HG03571 (cell line): ENCODE measurements at regions not wholly inside any gene's neighbourhood (a gene's known extent, or its start where the extent isn't known, plus 50 kb on each side); places are given as distances from the start of the nearest gene placed in this dataset.
"Not testable (repeated sequence)": the region's sequence is repeated elsewhere in the genome, so short reads cannot be mapped to it uniquely, and the experiment has no call there.

Source experiments
- ATAC-seq: cut with Tn5 transposase; IDR thresholded peaks from one replicate; pipeline ENCODE4 v1.9.1; 2021; ENCODE audit not compliant: unreplicated experiment

- ATAC-seq, result no peak
Measured at GRCh38 chr4:162499478-162499877, 335.7 kb upstream of the FSTL5 start.

- no peak for ATAC-seq
Measured at GRCh38 chr4:162498168-162498567, 334.4 kb upstream of the FSTL5 start.

GRCh38 chr4:162497564-162498167, 333.9 kb upstream of the FSTL5 start:
- peak; percentile 76 for ATAC-seq

- no peak for ATAC-seq
Measured at GRCh38 chr4:162494935-162495334, 331.1 kb upstream of the FSTL5 start.

GRCh38 chr4:162485486-162485885, 321.7 kb upstream of the FSTL5 start:
- no peak for ATAC-seq

GRCh38 chr4:162475246-162475645, 311.4 kb upstream of the FSTL5 start:
- ATAC-seq, result no peak

- ATAC-seq, result no peak
Measured at GRCh38 chr4:162469977-162470376, 306.2 kb upstream of the FSTL5 start.

GRCh38 chr4:162465356-162465755, 301.6 kb upstream of the FSTL5 start:
- ATAC-seq, result not testable (repeated sequence)

- no peak for ATAC-seq
Measured at GRCh38 chr4:162461952-162462351, 298.2 kb upstream of the FSTL5 start.

GRCh38 chr4:162458051-162458450, 294.3 kb upstream of the FSTL5 start:
- ATAC-seq, result no peak

GRCh38 chr4:162457071-162457865, 293.5 kb upstream of the FSTL5 start:
- ATAC-seq, result no peak

GRCh38 chr4:162456106-162456505, 292.3 kb upstream of the FSTL5 start:
- no peak for ATAC-seq

GRCh38 chr4:162450531-162451035, 286.8 kb upstream of the FSTL5 start:
- no peak for ATAC-seq

- ATAC-seq, result no peak
Measured at GRCh38 chr4:162443510-162443909, 279.7 kb upstream of the FSTL5 start.

GRCh38 chr4:162442128-162442527, 278.3 kb upstream of the FSTL5 start:
- no peak for ATAC-seq

- ATAC-seq, result no peak
Measured at GRCh38 chr4:162422312-162422711, 258.5 kb upstream of the FSTL5 start.

GRCh38 chr4:162410854-162411253, 247.1 kb upstream of the FSTL5 start:
- ATAC-seq, result no peak

GRCh38 chr4:162409048-162409447, 245.2 kb upstream of the FSTL5 start:
- ATAC-seq, result no peak

GRCh38 chr4:162408309-162408708, 244.5 kb upstream of the FSTL5 start:
- ATAC-seq, result no peak

- no peak for ATAC-seq
Measured at GRCh38 chr4:162406637-162407365, 243.0 kb upstream of the FSTL5 start.

- no peak for ATAC-seq
Measured at GRCh38 chr4:162403932-162404331, 240.1 kb upstream of the FSTL5 start.

GRCh38 chr4:162403419-162403818, 239.6 kb upstream of the FSTL5 start:
- ATAC-seq, result no peak
